ENCODE measurements at regions not wholly inside any gene's neighbourhood (a gene's known extent, or its start where the extent isn't known, plus 50 kb on each side); places are given as distances from the start of the nearest gene placed in this dataset.
"Not testable (repeated sequence)": the region's sequence is repeated elsewhere in the genome, so short reads cannot be mapped to it uniquely, and the experiment has no call there.

DNA sequence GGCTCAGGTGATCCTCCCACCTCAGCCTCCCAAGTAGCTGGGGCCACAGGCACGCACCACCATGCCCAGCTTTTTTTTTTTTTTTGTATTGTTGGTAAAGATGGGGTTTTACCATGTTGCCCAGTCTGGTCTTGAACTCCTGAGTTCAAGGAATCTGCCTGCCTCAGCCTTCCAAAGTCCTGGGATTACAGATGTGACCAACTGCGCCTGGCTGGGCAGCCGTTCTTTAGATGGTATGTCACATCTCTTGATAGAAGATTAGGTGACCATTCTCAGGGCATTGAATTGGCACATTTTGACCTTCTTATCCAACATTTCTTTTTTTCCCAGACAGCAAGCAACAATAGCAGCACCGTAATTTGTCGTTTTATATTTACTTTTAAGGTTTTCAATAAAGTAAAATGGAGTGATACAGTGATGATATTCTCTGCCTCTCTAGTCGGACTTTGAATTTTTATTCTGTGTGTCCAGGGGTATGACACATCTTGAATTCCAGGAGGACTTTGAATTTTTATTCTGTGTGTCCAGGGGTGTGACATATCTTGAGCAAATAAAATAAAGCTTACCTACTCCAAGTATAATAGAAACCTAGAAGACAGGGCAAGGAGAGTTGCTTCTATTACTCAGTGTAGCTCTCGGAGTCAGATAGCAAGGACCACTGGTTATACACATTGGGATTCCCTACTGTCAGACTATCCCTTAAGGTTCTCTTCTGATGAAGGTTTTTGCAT, 282.4 kb upstream of the NOTCH2NLA start:
- not testable (repeated sequence) for DNase-seq (ENCODE audit: low spot score)

GRCh38 chr1:146510248-146510983, 281.6 kb upstream of the NOTCH2NLA start:
- DNase-seq (ENCODE audit: low spot score), result not testable (repeated sequence)

GRCh38 chr1:146504121-146504520, 275.3 kb upstream of the NOTCH2NLA start:
- not testable (repeated sequence) for DNase-seq (ENCODE audit: low spot score)

GRCh38 chr1:146487555-146487954, 258.7 kb upstream of the NOTCH2NLA start:
- not testable (repeated sequence) for DNase-seq (ENCODE audit: low spot score)

DNA sequence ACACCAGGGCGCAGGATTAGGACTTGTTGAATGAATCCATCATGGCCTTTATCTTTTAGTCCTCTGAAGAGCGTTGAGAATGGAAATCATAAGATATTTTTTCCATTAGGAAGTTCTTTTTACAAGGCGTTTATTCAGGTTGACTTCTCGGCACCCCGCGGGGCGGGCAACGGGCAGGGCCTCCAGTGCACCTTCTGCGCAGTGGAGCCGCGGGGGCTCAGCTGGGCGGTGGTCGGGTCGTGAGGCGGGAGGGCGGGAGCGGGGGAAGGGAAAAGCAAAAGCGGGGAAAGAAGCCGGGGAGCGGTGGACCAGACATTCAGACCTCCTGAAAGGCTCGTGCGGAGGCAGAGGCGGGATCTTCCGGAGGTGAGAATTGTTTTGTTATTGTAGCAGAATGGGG, 258.3 kb upstream of the NOTCH2NLA start:
- DNase-seq (ENCODE audit: low spot score), result not testable (repeated sequence)

DNA sequence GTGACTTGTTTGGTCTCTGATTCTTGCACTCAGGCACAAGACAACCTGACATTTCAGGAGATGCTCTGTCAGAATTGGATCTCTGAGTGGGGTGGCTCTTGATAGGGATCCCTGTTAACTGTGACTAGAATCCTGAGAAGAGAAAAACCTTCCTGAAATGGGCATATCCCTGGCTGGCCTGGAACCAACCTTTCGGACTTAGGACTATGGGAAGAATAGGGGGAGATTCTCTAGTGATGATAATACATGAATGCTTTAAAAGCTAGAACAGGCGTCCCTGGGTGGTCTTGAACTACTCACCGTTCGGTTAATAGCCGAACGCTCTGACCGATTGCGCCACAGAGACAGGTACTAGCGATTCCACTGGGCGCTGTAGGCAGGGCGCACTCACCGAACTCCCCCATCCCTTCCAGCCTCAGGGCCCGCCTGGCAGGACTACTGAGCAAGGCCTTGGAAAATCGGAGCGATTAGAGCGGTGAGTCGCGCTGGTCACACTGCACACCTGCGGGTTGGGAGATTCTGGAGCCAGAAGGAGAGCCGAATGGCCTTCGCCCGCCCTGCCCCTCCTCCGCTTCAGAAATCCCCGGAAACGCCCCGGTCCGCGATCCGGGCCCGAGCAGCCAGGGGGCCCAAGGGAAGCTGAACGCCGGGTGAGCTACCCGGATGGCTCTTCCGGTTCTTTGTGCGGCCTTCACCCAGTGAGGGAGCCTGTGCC, 257.6 kb upstream of the NOTCH2NLA start:
- not testable (repeated sequence) for DNase-seq (ENCODE audit: low spot score)

DNA sequence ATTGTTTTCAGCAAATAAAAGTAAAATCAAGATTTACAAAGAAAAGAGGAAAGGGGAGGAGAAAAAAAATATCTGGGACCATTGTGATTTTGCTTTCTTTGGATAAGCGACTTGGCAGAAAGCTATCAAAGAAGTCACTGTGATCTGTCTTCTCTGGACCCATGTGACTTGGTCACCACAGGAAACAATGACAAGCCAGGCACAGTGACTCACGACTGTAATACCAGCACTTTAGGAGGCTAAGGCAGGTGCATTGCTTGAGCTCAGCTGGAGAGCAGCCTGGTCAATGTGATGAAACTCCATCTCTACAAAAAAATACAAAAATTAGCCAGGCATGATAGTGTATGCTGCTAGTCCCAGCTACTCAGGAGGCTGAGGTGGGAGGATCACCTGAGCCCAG, 255.4 kb upstream of the NOTCH2NLA start:
- not testable (repeated sequence) for DNase-seq (ENCODE audit: low spot score)

- DNase-seq (ENCODE audit: low spot score), result not testable (repeated sequence)
Observed at GRCh38 chr1:146479188-146479587, 250.4 kb upstream of the NOTCH2NLA start.

- DNase-seq (ENCODE audit: low spot score), result peak; percentile 26
Observed at GRCh38 chr1:146478125-146478720, 249.4 kb upstream of the NOTCH2NLA start.

DNA sequence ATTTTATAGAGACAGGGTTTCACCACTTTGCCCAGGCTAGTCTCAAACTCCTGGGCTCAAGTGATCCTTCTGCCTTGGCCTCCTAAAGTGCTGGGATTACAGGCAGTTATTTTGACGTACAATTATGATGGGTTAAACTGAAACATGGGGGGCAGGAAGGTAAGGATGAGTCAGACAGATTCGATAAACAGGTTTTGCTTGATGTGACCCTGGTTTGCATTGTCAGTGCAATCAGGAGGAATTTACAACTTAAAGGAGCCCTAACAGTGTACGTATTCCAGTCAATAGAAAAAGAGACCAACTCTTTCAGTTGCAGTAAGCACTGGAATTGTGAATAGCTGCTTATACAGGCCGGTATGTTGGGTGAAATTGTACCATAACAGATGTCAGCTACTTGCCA, 246.3 kb upstream of the NOTCH2NLA start:
- peak; percentile 33 for DNase-seq (ENCODE audit: low spot score)

DNA sequence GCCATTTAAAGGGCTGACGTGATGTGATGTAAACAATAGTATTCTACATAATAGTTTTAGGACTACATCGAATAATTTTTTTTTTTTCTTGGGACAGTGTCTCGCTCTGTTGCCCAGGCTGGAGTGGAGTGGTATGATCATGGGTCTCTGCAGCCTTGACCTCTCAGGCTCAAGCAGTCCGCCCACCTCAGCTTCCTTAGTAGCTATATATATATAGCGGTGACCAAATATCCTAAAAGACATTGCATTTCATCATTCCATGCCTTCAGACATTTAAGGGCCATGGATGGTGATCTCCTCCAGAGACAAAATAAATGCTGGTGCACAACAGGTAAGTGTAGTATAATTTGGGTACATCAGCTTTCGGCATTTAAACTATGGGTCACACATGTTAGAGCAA, 245.4 kb upstream of the NOTCH2NLA start:
- DNase-seq (ENCODE audit: low spot score), result not testable (repeated sequence)

DNA sequence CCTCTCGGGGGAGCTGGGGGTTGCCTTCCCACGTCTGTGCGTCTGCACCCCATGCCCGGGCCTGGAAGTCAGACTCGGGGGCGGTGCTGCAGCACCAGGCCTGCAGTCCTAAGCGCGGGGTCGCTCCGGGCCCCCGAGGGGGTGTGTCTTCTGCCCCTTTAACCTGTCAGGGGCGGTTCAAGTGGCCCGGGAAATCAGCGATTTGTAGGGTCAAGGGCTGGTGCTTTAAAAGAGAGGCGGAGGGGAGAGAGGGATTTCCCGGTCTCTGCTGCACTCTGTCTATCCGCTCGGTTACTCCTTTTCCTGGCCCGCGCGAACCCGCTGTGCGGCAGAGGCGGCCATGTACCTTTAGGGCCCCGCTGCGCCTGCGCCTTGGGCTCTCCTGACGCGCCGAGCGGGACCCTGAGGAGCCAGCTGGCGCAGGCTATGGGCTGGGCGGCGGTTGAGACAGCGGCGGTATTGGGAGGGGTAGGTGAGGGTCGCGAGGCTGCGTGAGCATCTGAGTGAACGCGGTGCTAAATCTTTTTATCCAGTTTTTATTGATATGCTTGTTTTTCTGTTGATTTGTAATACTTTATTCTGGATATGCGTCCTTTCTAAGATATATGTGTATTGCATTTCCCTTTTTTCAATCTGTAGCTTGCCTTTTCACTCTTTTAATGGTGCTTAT, 243.5 kb upstream of the NOTCH2NLA start:
- DNase-seq (ENCODE audit: low spot score), result peak; percentile 3

DNA sequence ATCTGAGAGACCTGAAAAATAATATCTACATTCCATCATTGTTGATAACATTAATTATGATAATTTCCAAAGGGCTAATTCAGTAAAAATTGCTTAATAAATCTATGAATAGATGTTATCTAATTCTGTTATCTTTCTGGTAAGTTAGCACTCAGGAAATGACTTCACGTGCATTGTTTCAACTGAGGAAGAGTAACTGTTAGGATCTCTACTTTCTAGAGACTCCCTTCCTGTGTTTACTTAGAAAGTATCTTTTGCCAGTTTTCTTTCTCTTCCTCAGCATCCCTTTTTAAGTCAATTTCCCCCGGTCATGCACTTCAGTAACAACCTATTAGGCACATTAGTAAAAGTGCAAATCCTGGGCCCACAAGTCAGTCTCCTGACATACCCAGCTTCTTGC, 231.1 kb upstream of the NOTCH2NLA start:
- DNase-seq (ENCODE audit: low spot score), result not testable (repeated sequence)

- not testable (repeated sequence) for DNase-seq (ENCODE audit: low spot score)
Observed at GRCh38 chr1:146459308-146459707, 230.5 kb upstream of the NOTCH2NLA start.

GRCh38 chr1:146448877-146449246, 220.0 kb upstream of the NOTCH2NLA start:
- DNase-seq (ENCODE audit: low spot score), result not testable (repeated sequence)

- not testable (repeated sequence) for DNase-seq (ENCODE audit: low spot score)
Observed at GRCh38 chr1:146448212-146448876, 219.5 kb upstream of the NOTCH2NLA start.

- peak; percentile 0 for DNase-seq (ENCODE audit: low spot score)
Observed at GRCh38 chr1:146443871-146444222, 215.0 kb upstream of the NOTCH2NLA start.

GRCh38 chr1:146443088-146443870, 214.5 kb upstream of the NOTCH2NLA start:
- DNase-seq (ENCODE audit: low spot score), result not testable (repeated sequence)

- not testable (repeated sequence) for DNase-seq (ENCODE audit: low spot score)
Observed at GRCh38 chr1:146438543-146438942, 209.7 kb upstream of the NOTCH2NLA start.

- DNase-seq (ENCODE audit: low spot score), result not testable (repeated sequence)
Observed at GRCh38 chr1:146416642-146417041, 187.8 kb upstream of the NOTCH2NLA start.
